22Rv1 (cell line): ENCODE measurements at regions not wholly inside any gene's neighbourhood (a gene's known extent, or its start where the extent isn't known, plus 50 kb on each side); places are given as distances from the start of the nearest gene placed in this dataset.
"Not testable (repeated sequence)": the region's sequence is repeated elsewhere in the genome, so short reads cannot be mapped to it uniquely, and the experiment has no call there.

Experiments
- H3K27ac ChIP-seq: fragments of 450-650 bp; 2 replicates; pipeline ENCODE4 v1.5.1; 2017
- ZFX ChIP-seq: fragments of 450-650 bp; IDR thresholded peaks from 2 replicates; pipeline ENCODE4 v1.6.1; 2017; ENCODE audit warnings: antibody characterized with exemption, borderline replicate concordance
- TF ChIP-seq, protein P1 (sequence below): fragments of 450-650 bp; IDR thresholded peaks from 2 replicates; pipeline ENCODE4 v1.5.1; 2017; ENCODE audit warnings: mild to moderate bottlenecking

DNA sequence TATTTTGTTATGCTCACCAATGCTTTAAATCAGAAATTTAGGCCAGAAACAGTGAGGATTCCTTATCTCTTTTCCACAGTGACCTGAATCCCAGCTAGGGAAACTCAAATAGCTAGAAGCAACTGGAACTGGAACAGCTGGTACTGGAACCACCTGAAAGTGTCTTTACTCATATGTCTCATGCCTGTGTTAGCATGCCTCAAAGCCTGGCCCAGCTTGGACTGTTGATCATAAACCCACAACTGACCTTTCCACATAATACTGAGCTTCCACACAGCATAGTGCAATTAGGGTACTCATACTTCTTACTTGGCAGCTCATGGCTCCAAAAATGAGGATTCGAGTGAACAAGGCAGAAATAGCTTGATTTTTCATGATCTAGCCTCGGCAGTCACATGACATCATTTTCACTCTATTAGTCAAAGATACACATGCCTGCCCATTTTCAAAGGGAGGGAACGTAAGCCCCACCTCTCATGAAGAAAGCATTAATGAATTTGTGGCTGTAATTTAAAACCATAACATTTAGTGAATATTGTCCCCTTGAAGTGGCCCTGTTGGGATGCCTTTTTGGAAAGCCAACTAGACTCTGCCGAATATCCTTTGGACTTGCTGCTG lies 80.8 kb upstream of the ACSL1 start:
- H3K27ac ChIP-seq, result no peak overlapping the region
- no peak for TF ChIP-seq ZFX
- TF ChIP-seq, protein P1, sequence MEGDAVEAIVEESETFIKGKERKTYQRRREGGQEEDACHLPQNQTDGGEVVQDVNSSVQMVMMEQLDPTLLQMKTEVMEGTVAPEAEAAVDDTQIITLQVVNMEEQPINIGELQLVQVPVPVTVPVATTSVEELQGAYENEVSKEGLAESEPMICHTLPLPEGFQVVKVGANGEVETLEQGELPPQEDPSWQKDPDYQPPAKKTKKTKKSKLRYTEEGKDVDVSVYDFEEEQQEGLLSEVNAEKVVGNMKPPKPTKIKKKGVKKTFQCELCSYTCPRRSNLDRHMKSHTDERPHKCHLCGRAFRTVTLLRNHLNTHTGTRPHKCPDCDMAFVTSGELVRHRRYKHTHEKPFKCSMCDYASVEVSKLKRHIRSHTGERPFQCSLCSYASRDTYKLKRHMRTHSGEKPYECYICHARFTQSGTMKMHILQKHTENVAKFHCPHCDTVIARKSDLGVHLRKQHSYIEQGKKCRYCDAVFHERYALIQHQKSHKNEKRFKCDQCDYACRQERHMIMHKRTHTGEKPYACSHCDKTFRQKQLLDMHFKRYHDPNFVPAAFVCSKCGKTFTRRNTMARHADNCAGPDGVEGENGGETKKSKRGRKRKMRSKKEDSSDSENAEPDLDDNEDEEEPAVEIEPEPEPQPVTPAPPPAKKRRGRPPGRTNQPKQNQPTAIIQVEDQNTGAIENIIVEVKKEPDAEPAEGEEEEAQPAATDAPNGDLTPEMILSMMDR, result no peak

DNA sequence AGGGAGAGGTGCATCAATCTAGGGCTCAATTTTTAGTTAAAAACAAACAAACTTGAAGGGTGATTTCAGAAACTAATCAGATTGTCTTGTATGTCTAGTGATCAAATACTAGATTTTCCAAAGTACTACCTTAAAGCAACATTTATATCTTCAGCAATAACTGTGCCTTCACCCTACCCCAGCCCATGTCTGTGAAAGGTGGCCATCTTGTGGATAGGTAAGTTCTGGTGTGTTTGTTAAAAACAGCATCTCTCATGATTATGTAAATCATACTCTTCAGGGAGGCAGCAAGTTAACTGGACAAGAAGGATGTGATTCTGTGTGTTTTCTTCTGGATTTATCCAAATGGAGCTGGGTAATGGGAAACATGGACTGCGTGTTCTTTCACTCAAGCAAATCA lies 81.4 kb upstream of the ACSL1 start:
- no peak overlapping the region for H3K27ac ChIP-seq
- TF ChIP-seq, protein P1, result peak; percentile 11; the same call in 1 of the 2 replicates
- no peak for TF ChIP-seq ZFX

DNA sequence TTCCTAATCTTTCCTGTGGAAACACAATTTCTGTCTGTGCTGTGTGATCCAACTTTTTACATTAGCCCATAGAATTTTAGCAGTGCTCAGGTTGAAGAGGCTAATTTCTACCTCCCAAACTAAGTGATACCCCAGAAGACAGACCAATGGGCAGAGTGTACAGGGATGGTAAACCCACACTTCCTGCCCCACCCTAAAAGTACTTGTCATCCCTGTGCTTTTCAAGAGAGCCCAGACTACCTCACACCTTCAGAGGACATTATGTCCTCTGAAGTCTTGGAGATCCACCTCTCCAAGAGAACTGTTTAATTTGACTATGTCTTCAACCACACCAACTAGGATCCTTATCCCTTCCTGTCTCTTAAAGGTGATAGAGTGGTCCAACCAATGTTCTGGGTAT lies 82.0 kb upstream of the ACSL1 start:
- TF ChIP-seq, protein P1, result no peak
- no peak overlapping the region for H3K27ac ChIP-seq

DNA sequence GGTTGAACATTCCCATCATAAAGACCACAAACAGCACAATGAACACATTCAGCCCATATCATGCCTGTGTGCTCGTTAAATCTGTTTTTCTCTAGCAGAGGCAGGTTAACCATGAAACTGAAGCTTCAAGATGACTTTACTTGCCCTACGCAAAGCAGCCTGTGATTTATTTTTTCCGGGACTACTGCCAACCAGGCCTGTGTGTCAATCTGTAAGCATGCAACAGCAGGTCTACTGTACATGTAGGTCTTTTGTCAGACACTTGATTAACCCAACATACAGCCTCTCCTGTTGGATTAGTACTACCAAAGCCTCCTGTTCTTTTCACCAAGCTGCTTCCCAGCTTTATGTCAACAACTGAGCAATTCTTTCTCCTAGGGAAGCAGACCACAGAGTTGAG lies 85.5 kb upstream of the ACSL1 start:
- no peak overlapping the region for H3K27ac ChIP-seq
- TF ChIP-seq, protein P1, result no peak
- no peak for TF ChIP-seq ZFX

DNA sequence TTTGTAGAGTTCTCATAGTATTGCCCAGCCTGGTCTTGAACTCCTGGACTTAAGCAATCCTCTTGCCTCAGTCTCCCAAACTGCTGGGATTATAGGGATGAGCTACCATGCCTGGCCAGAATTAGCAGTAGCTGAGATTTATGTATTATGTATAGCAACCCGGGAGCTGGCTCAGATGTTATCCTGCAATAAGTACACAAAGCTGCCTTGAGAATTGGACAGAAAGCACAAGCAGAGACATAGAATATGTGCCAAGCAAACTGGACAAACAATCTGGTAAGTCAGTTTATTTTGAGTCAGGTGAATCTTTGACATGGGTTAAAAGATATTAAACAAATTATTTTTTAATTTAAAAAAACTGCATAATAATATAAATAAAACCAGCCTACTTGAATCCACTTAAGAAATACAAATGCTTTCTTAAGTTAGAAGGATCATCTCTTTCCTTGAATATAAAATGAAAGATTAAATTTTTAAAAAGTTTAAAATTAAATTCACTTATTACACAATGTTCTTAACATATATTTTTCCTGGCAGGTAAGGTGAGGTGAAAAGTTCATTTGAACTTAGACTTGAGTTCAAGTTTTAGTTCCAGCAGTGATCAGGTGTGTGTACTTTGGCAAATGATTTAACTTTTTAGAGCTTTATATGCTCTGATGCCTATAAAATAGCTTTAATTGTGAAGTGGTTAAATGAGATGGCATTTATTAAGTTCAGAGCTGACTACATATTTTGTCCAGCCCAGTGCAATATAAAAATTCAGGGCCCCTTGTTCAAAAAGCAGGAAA lies 87.8 kb upstream of the ACSL1 start:
- H3K27ac ChIP-seq, result no peak overlapping the region
- TF ChIP-seq, protein P1, result no peak
- TF ChIP-seq ZFX, result no peak

DNA sequence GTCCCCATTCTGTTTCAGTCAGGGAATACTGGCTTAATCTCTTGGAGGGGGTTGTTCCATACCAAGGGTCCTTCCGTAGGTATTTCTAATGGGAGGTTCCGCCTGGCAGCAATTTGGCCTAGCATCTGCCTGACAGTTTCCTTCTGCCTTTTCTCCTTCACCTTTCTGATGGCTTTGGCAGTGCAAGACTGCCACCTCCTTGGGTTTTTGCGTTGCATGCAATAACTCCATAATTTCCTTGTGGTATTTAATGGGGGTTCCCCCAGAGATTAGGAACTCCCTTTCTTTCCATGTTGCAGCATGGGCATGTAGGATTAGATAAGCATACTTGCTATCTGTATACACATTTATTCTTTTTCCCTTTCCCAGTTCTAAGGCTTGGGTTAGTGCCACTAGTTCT lies 93.0 kb upstream of the ACSL1 start:
- not testable (repeated sequence) for H3K27ac ChIP-seq

DNA sequence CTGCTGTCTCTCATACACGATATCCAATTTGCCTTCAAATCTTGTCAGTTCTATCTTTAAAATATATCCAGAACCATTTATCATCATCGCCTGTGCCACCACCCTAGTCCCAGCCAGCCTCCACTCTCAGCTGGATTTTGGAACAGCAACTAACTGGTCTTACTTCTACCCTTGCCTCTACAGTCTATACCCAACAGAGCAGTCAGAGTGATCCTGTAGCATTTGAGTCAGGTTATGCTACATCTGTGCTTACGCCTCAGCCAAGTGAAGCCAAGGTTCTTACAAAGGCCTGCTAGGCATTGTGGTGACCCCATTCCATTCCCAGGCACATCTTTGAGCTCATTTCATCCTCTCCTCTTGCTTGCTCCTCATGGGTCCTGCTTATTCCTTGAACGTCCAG lies 95.7 kb upstream of the ACSL1 start:
- H3K27ac ChIP-seq, result no peak overlapping the region
- TF ChIP-seq, protein P1, result no peak
- no peak for TF ChIP-seq ZFX
